ENCODE measurements at regions not wholly inside any gene's neighbourhood (a gene's known extent, or its start where the extent isn't known, plus 50 kb on each side); places are given as distances from the start of the nearest gene placed in this dataset.
"Not testable (repeated sequence)": the region's sequence is repeated elsewhere in the genome, so short reads cannot be mapped to it uniquely, and the experiment has no call there.

GRCh38 chr11:69221086-69221485 is 65.4 kb downstream of the SMIM38 start:
- intact Hi-C loops (cut with micrococcal nuclease), result no loop called here
- DNase-seq (ENCODE audit: unreplicated experiment), result no peak
- ChIA-PET POLR2A (no interaction called here), CTCF (interaction anchor here (0.6 to 1.1 kb wide), 2 partner anchors 36 to 49 kb away, joined by 3 to 4 read pairs; no protein-coding TSS in a partner anchor)
- H3K9me3 Mint-ChIP-seq (ENCODE audit: unreplicated experiment), result peaks cover 13% of the 10 kb centered on the region
- H3K4me3 Mint-ChIP-seq (ENCODE audit: unreplicated experiment), result no peak overlapping the region
- no peaks in the 10 kb centered on the region for H3K36me3 Mint-ChIP-seq (ENCODE audit: insufficient read depth, unreplicated experiment)
- no TSS peak for BruUV-seq (replicated peaks)
- peaks cover 16% of the 10 kb centered on the region for H3K27me3 Mint-ChIP-seq (ENCODE audit: insufficient read depth, unreplicated experiment)
- peaks cover 3% of the 10 kb centered on the region for H3K4me1 Mint-ChIP-seq (ENCODE audit: insufficient read depth, unreplicated experiment)
- H3K27ac Mint-ChIP-seq (ENCODE audit: low read depth, unreplicated experiment), result no peak overlapping the region
- no peak for TF ChIP-seq CTCF (IDR thresholded peaks at IDR 0.05; ENCODE audit: unreplicated experiment)

GRCh38 chr11:69221636-69222035 is 65.9 kb downstream of the SMIM38 start:
- CTCF ChIA-PET; POLR2A ChIA-PET; BruUV-seq (replicated peaks); DNase-seq (ENCODE audit: unreplicated experiment); H3K27ac Mint-ChIP-seq (ENCODE audit: low read depth, unreplicated experiment); H3K4me3 Mint-ChIP-seq (ENCODE audit: unreplicated experiment); H3K4me1 Mint-ChIP-seq (ENCODE audit: insufficient read depth, unreplicated experiment); intact Hi-C loops (cut with micrococcal nuclease); H3K36me3 Mint-ChIP-seq (ENCODE audit: insufficient read depth, unreplicated experiment): not testable (repeated sequence)
- peaks cover 21% of the 10 kb centered on the region for H3K27me3 Mint-ChIP-seq (ENCODE audit: insufficient read depth, unreplicated experiment)
- peaks cover 18% of the 10 kb centered on the region for H3K9me3 Mint-ChIP-seq (ENCODE audit: unreplicated experiment)

- H3K4me3 Mint-ChIP-seq (ENCODE audit: unreplicated experiment), result no peak overlapping the region
- no peak overlapping the region for H3K27ac Mint-ChIP-seq (ENCODE audit: low read depth, unreplicated experiment)
- DNase-seq (ENCODE audit: unreplicated experiment), result no peak
- H3K9me3 Mint-ChIP-seq (ENCODE audit: unreplicated experiment), result peaks cover 20% of the 10 kb centered on the region
- ChIA-PET CTCF (no interaction called here), POLR2A (no interaction called here)
- intact Hi-C loops (cut with micrococcal nuclease), result no loop called here
- no peaks in the 10 kb centered on the region for H3K36me3 Mint-ChIP-seq (ENCODE audit: insufficient read depth, unreplicated experiment)
- no TSS peak for BruUV-seq (replicated peaks)
- no peaks in the 10 kb centered on the region for H3K4me1 Mint-ChIP-seq (ENCODE audit: insufficient read depth, unreplicated experiment)
- no peak for TF ChIP-seq CTCF (IDR thresholded peaks at IDR 0.05; ENCODE audit: unreplicated experiment)
- H3K27me3 Mint-ChIP-seq (ENCODE audit: insufficient read depth, unreplicated experiment), result peaks cover 31% of the 10 kb centered on the region
Measured at GRCh38 chr11:69227271-69227670, 66.7 kb upstream of the MYEOV start.

- H3K9me3 Mint-ChIP-seq (ENCODE audit: unreplicated experiment), result peaks cover 20% of the 10 kb centered on the region
- CTCF ChIA-PET, result no interaction called here
- H3K27ac Mint-ChIP-seq (ENCODE audit: low read depth, unreplicated experiment), result no peak overlapping the region
- intact Hi-C loops (cut with micrococcal nuclease), result no loop called here
- no peak overlapping the region for H3K4me3 Mint-ChIP-seq (ENCODE audit: unreplicated experiment)
- H3K36me3 Mint-ChIP-seq (ENCODE audit: insufficient read depth, unreplicated experiment), result no peaks in the 10 kb centered on the region
- POLR2A ChIA-PET, result interaction anchor here (0.7 kb wide), 1 partner anchor 14 kb away, joined by 3 read pairs; no protein-coding TSS in a partner anchor
- H3K4me1 Mint-ChIP-seq (ENCODE audit: insufficient read depth, unreplicated experiment), result no peaks in the 10 kb centered on the region
- no peak for TF ChIP-seq CTCF (IDR thresholded peaks at IDR 0.05; ENCODE audit: unreplicated experiment)
- BruUV-seq (replicated peaks), result no TSS peak
- DNase-seq (ENCODE audit: unreplicated experiment), result no peak
- peaks cover 31% of the 10 kb centered on the region for H3K27me3 Mint-ChIP-seq (ENCODE audit: insufficient read depth, unreplicated experiment)
Measured at GRCh38 chr11:69229511-69229910, 64.4 kb upstream of the MYEOV start.

- Mint-ChIP-seq H3K4me3 (ENCODE audit: unreplicated experiment) (no peak overlapping the region), H3K4me1 (ENCODE audit: insufficient read depth, unreplicated experiment) (no peaks in the 10 kb centered on the region), H3K9me3 (ENCODE audit: unreplicated experiment) (peaks cover 9% of the 10 kb centered on the region), H3K36me3 (ENCODE audit: insufficient read depth, unreplicated experiment) (no peaks in the 10 kb centered on the region), H3K27me3 (ENCODE audit: insufficient read depth, unreplicated experiment) (peaks cover 18% of the 10 kb centered on the region), H3K27ac (ENCODE audit: low read depth, unreplicated experiment) (no peak overlapping the region)
- intact Hi-C loops (cut with micrococcal nuclease), result no loop called here
- DNase-seq (ENCODE audit: unreplicated experiment), result no peak
- POLR2A ChIA-PET, result no interaction called here
- CTCF ChIA-PET, result no interaction called here
- no TSS peak for BruUV-seq (replicated peaks)
- no peak for TF ChIP-seq CTCF (IDR thresholded peaks at IDR 0.05; ENCODE audit: unreplicated experiment)
Measured at GRCh38 chr11:69230856-69231425, 63.0 kb upstream of the MYEOV start.
